GM18502 (cell line): ENCODE measurements at regions not wholly inside any gene's neighbourhood (a gene's known extent, or its start where the extent isn't known, plus 50 kb on each side); places are given as distances from the start of the nearest gene placed in this dataset.

Experiments used
- ATAC-seq: cut with Tn5 transposase; IDR thresholded peaks from one replicate; pipeline ENCODE4 v1.9.1; 2021; ENCODE audit warnings: mild to moderate bottlenecking; ENCODE audit not compliant: unreplicated experiment, poor library complexity

GRCh38 chr20:48571949-48572847 lies 255.6 kb downstream of the PREX1 start:
- ATAC-seq: no peak

- no peak for ATAC-seq
Observed at GRCh38 chr20:48569679-48570078, 258.1 kb downstream of the PREX1 start.

- ATAC-seq: no peak
Observed at GRCh38 chr20:48568520-48568919, 259.3 kb downstream of the PREX1 start.

- no peak for ATAC-seq
Observed at GRCh38 chr20:48567145-48567544, 260.7 kb downstream of the PREX1 start.

- ATAC-seq: no peak
Observed at GRCh38 chr20:48564982-48565539, 262.7 kb downstream of the PREX1 start.

GRCh38 chr20:48563191-48563870 lies 264.5 kb downstream of the PREX1 start:
- no peak for ATAC-seq

- ATAC-seq: no peak
Observed at GRCh38 chr20:48562586-48563116, 265.1 kb downstream of the PREX1 start.

- ATAC-seq: no peak
Observed at GRCh38 chr20:48558906-48559305, 268.9 kb downstream of the PREX1 start.

- ATAC-seq: no peak
Observed at GRCh38 chr20:48557380-48557779, 270.4 kb downstream of the PREX1 start.

- ATAC-seq: no peak
Observed at GRCh38 chr20:48556956-48557355, 270.8 kb downstream of the PREX1 start.

- no peak for ATAC-seq
Observed at GRCh38 chr20:48552550-48552949, 275.2 kb downstream of the PREX1 start.

GRCh38 chr20:48550814-48551213 lies 277.0 kb downstream of the PREX1 start:
- no peak for ATAC-seq

- ATAC-seq: no peak
Observed at GRCh38 chr20:48547664-48548063, 280.1 kb downstream of the PREX1 start.

GRCh38 chr20:48544402-48545339 lies 283.1 kb downstream of the PREX1 start:
- ATAC-seq: no peak

- ATAC-seq: no peak
Observed at GRCh38 chr20:48541581-48542071, 286.2 kb downstream of the PREX1 start.

- ATAC-seq: no peak
Observed at GRCh38 chr20:48538856-48539255, 288.9 kb downstream of the PREX1 start.

- no peak for ATAC-seq
Observed at GRCh38 chr20:48538058-48538825, 289.6 kb downstream of the PREX1 start.

GRCh38 chr20:48536206-48536605 lies 291.6 kb downstream of the PREX1 start:
- no peak for ATAC-seq

- no peak for ATAC-seq
Observed at GRCh38 chr20:48535556-48535955, 292.2 kb downstream of the PREX1 start.
